GM21576 (cell line): ENCODE measurements at regions not wholly inside any gene's neighbourhood (a gene's known extent, or its start where the extent isn't known, plus 50 kb on each side); places are given as distances from the start of the nearest gene placed in this dataset.

Experiments
- ATAC-seq: cut with Tn5 transposase; IDR thresholded peaks from one replicate; pipeline ENCODE4 v1.9.1; 2021; ENCODE audit warnings: mild to moderate bottlenecking, moderate library complexity; ENCODE audit not compliant: unreplicated experiment

GRCh38 chr13:88526853-88527215 lies 855.7 kb downstream of the SLITRK5 start:
- ATAC-seq, result no peak

GRCh38 chr13:88541994-88542393 lies 870.8 kb downstream of the SLITRK5 start:
- no peak for ATAC-seq

- ATAC-seq, result no peak
These were observed 873.7 kb downstream of the SLITRK5 start for GRCh38 chr13:88544836-88545235.

- ATAC-seq, result no peak
These were observed 881.8 kb downstream of the SLITRK5 start for GRCh38 chr13:88552966-88553365.

- ATAC-seq, result no peak
These were observed 894.4 kb downstream of the SLITRK5 start for GRCh38 chr13:88565566-88565965.

GRCh38 chr13:88585861-88586260 lies 914.7 kb downstream of the SLITRK5 start:
- no peak for ATAC-seq

GRCh38 chr13:88586263-88586662 lies 915.1 kb downstream of the SLITRK5 start:
- no peak for ATAC-seq

- ATAC-seq, result no peak
These were observed 919.4 kb downstream of the SLITRK5 start for GRCh38 chr13:88590574-88590973.

- no peak for ATAC-seq
These were observed 920.9 kb downstream of the SLITRK5 start for GRCh38 chr13:88592105-88592504.

GRCh38 chr13:88601949-88602348 lies 930.8 kb downstream of the SLITRK5 start:
- ATAC-seq, result no peak

GRCh38 chr13:88602786-88603777 lies 931.9 kb downstream of the SLITRK5 start:
- no peak for ATAC-seq

GRCh38 chr13:88617176-88617575 lies 946.0 kb downstream of the SLITRK5 start:
- ATAC-seq, result no peak

GRCh38 chr13:88622362-88622973 lies 951.3 kb downstream of the SLITRK5 start:
- ATAC-seq, result no peak

- ATAC-seq, result no peak
These were observed 952.0 kb downstream of the SLITRK5 start for GRCh38 chr13:88623150-88623549.

GRCh38 chr13:88627071-88627470 lies 955.9 kb downstream of the SLITRK5 start:
- ATAC-seq, result no peak

- ATAC-seq, result no peak
These were observed 957.7 kb downstream of the SLITRK5 start for GRCh38 chr13:88628882-88629281.

- no peak for ATAC-seq
These were observed 966.8 kb downstream of the SLITRK5 start for GRCh38 chr13:88637935-88638334.

- no peak for ATAC-seq
These were observed 972.1 kb downstream of the SLITRK5 start for GRCh38 chr13:88643233-88643632.

- no peak for ATAC-seq
These were observed 977.6 kb downstream of the SLITRK5 start for GRCh38 chr13:88648598-88649373.

- ATAC-seq, result no peak
These were observed 978.7 kb downstream of the SLITRK5 start for GRCh38 chr13:88649855-88650254.

- ATAC-seq, result no peak
These were observed 980.4 kb downstream of the SLITRK5 start for GRCh38 chr13:88651531-88651930.
